ENCODE measurements at regions not wholly inside any gene's neighbourhood (a gene's known extent, or its start where the extent isn't known, plus 50 kb on each side); places are given as distances from the start of the nearest gene placed in this dataset.

DNA sequence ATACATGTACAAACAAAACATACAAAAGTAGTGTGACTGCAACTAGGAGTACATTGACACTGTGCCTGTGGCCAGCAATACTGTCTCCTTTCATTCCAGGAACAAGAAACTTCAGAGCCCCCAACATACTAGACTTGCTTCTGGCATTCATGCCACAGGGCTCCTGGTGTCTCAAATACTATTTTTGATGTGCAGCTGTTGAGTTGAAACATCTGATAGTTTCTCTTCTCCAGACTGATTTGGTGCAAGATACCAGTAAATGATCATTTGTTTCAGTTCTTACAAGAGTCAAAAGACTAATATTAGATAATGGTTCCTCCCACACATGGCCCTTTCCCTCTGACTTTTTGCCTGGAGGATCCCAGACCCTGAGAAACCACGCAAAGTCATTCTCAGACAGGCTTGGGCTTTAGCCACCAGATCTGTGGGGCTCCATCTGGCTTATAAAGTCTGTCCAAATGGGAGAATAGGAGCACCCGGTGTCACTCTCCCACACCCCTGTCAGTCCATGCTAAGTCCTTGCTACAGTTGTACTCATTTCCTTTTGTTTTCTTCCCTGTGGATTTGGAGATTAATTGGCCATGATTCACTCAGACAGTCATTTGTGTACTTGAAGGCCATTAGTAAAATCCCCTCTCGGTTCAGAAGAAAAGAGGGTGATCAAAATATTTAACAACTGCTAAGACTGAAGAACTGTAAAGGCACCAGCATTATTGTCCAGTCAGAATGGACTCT, 163.5 kb upstream of the RUNX1 start:
- DNase-seq (ENCODE audit: low read depth, low spot score), result no peak

DNA sequence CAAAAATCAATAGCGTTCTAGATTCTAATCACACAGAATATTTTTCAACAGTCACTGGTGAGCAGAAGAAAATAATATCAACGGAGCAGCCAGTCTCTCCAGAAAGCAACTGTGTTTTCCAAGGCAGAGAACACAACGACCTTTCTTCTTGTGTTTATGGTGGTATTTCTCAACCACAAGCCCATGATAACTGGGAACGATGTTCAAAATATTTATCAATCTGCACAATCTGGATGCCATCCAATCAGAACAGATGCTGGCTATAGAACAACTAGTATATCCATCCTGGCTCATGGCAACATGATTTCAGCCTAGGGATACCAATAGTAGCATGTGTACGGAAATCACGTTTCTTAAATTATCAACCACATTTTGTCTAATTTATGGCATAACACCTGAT, 162.7 kb upstream of the RUNX1 start:
- DNase-seq (ENCODE audit: low read depth, low spot score), result no peak

DNA sequence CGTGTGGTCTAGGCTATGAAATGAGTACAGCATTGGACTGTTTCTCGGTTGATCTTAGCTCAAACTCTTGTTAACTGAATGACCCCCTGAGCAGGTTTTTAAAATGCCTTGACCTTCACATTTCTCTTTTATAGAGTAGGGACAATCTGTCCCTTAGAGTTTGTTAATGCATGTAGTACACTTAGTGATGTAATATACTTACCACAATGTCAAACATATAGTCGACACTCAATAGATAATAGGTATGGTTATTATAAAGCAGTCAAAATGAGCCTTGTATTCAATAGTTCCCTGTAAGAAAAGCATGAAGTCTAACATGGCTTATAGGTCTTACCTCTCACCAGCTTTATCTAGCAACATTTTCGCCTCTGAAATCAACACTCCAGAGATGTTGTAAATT, 161.0 kb upstream of the RUNX1 start:
- DNase-seq (ENCODE audit: low read depth, low spot score), result no peak

DNA sequence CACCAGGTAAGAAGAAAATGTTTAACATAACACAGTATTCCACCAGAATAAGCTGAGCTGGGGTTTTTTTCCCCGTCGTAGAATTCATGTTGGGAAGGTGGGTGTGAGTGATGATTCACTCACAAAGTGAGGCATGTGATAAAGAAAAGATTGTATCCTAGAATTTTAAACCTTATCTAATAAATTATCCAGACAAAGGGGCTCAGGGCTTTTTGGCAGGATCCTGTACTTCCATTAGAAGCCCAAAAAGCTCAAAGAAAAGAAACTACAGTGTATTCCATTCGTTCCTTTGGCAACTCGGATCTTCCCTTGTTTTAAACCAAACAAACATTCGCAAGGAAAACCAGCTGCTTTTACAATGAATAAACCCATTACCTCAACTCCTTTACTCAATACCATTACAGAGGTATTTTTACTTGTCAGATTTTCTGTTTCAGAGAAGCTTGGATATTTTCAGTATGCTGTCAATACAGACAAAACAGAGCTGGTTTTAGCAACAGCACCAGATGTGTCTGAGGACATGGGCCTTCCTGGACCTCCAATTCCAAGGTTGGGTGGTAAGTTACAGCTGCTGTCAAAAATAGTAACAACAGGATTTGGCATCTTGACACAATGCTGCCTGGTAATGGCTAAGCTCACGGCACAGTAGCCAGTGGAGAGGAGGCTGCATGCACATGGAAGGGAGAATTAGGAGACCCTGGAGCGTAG, 159.9 kb upstream of the RUNX1 start:
- DNase-seq (ENCODE audit: low read depth, low spot score), result no peak

DNA sequence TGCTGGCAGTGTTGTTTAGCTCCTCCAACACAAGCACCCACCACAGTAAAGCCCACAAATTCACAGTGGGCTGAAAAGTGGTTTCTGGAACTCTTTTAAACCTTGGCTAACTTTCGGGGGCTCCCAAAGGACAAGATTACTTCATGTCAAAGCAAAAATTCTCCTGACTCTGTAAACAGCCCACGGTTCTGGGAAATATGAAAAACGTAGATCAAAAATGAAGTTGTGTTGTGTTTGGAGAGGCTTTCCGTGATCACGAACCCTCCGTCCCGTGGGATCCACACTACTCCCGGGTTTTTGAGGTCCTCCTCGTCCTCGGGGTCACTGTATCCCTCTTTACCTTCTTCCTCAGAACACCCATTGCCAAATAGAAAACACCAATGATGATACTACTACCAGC, 159.0 kb upstream of the RUNX1 start:
- no peak for DNase-seq (ENCODE audit: low read depth, low spot score)

DNA sequence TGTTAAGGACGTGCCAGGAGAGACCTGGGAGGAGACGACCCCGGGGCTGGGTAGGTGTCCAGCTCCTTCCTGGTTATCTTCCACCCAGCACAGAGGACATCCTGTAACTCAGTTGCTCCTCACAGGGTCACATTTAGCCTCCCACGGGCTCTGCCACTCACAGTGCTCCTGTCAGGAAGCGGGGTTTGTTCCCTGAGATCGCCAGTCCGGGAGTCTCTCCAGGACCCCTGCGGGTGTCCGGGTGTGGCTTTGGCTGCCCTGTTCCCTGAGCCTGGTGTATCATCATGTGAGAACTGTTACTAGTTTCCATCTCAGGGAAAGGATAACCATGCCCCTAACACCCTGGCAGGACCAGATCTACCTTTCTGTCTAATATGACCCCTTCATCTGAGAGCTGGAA, 158.2 kb upstream of the RUNX1 start:
- DNase-seq (ENCODE audit: low read depth, low spot score), result no peak

DNA sequence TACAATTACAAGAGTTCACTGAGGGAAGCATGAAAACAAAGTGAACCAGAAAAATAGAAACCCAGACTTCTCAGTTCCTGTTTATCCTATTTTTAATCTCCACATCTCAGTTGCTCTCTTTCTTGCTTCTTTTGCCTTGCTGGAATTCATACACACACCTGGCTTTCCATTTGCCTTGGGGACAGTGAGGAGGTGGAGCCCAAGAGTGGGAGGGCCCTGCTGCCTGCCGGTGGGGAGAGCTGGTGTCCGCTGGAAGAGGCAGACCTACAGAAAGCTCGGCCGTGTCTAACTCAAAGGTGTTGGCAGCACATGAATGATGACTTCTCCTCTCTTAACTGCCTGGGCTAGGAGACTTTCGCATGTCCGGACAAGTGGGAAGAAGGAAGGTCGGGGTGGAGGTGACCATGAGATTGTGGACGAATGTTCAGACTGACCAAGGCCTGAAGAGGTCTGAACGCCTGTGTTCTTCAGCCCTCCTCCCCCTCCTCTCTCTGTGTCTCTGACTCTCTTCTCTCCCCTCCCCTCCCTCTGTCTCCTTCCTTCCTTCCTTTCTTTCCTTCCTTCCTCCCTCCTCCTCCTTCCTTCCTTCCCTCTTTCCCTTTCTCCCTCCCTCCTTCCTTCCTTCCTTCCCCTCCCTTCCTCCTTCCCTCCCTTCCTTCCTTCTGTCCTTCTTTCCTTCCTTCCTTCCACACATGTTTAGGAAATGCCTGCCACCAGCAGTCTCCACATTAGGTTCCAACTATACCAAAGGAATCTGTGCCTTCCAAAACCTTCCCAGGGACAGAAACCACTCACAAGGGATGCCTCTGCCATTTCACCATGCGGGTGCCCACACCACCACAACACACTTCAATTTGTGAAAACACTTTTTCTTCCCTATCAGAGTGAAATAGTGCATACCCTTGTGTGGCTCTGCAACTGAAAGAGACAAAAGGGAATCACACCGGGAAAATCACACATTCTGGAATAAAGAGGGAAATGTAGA, 157.3 kb upstream of the RUNX1 start:
- no peak for DNase-seq (ENCODE audit: low read depth, low spot score)

DNA sequence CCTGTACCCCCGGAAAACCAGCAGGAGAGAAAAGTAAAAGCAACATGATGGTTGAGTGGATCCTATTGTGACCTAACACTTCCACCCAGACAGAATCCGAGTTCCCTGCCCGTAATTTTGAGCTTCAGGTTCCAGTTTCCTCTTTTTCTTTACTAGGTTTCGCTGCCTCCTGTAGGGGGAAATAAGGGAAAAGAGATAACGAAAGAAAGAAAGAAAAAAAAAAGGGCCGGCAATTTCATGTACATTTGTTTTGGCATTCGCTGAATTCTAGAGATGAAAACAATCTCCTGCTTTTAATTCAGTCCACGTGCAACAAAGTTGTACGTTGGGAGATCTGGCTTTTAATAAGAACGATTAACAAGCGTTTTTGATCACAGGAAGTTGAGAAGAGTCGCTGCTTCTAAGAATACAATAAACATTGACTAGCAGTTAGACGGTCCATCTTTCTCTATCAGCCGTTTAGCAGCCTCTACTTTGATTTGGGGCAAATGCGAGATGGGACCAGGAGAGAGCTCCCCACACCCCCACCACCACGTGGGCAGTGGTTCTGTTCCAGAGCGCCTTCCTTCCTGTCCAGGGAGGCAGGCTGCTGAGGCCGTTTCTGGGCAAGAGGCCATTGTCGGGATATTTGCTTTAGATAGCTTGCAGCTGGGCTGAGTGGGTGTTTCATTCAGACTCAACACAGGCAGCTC, 155.9 kb upstream of the RUNX1 start:
- DNase-seq (ENCODE audit: low read depth, low spot score), result peak; percentile 81

DNA sequence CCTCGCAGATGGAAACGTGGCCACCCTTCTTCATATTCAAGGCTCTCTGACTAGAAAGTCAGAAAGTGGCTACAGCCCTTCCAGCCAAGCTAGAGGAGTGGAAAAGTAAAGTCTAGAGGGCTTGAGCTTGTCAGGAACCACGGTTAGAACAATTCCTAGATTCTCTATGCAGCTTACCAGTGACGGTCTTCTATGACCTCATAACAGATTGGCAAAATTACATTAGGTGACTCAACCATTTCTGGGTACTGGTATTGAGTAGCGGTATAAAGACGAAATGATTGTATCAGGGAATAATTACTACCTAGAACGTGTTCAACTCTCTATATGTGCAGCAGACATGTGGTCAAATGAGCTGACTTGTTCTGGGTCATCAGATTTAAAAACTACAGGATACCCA, 155.0 kb upstream of the RUNX1 start:
- no peak for DNase-seq (ENCODE audit: low read depth, low spot score)

DNA sequence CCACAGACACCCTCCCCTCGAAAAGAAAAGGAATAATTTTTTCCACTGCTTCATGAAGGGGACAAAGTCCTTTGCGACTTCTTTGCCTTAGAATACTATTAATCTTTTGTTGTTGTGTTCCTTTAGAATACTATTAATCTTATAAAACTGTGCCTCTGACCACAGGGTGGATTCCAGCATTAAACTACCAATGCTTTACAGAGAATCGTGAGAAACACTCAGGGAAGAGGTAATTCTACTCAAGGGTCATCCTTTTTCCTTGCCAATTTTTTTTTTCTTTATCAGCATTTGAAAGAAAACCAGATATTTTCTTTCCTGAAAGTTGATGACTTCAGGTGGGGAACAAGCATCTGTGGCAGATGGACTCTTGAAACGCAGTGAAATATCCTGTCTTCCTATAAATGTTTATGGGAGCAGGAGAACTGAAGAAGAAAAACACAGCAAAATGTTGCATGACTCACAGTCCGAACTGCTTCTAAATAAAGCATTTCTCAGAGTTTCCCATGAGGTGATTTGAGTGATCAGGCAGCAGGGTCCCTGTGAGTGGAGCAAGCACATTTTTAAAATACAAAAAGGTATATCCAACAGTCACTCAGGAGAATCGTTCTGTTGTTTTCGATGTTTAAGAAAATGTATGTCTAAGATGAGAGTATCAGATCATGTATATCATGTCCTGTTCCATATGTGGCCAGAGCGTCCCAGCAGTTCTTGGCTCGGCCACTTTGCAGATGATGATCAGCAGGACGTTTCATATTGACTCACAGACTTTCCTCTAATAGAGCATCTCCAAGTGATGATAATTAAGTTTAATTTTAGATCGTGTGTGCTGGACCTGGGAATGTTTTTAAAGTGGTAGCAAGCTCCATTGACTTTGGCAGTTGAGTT, 154.2 kb upstream of the RUNX1 start:
- DNase-seq (ENCODE audit: low read depth, low spot score), result peak; percentile 47

DNA sequence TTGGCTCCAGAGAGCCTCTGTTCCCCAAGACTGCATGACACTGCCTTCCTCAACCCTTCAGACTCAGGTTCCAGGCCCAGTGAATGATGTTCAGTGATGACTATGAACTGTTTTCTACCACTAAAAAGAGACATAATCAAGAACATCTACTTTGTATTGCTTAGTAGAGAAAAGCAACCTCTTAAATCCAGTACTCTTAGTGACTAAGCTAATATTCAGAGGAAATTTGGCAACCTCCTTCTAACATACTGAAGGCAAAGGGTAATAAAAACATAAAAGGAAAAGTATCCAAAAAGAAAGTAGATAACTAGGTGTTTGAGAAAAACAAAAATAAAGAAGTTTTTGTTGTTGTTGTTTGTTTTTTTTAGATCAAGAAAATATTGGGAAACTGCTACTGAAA, 153.3 kb upstream of the RUNX1 start:
- DNase-seq (ENCODE audit: low read depth, low spot score), result no peak

DNA sequence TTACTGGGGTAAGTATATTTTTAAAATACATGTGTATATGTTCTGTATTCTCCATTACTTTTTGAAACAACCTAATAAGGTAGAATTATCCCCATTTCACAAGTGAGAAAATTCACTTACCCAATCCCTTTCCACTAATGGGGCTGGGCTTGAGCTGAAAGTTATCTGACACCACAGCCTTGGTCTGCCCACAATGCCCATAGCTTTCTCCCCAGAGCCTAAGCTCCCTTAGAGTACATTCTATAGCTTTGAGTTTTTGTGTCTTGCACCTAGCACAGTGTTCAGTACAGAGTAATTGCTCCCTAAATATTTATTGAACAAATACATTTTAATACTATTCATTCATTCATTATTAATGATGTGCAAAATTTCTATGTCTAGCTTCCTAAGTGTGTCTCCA, 152.7 kb upstream of the RUNX1 start:
- DNase-seq (ENCODE audit: low read depth, low spot score), result no peak

DNA sequence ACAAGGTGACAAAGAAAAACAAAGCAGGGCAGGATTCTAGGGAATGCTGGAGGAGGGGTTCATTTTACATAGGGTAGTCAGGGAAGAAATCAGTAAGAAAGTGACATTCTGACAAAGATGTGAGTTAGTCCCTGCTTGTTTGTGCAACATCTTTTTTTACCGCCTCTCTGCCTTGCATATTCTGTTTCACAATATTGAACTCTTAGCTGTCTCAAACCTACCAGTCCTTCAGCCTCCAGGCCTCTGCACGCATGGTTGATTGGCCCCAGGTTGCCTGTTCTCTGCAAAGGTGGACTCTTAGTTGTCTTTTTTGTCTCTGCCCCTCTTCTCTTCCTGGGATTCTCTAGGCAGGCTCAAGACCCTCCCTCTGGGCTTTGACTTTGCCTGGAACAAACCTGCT, 152.2 kb upstream of the RUNX1 start:
- DNase-seq (ENCODE audit: low read depth, low spot score), result no peak

DNA sequence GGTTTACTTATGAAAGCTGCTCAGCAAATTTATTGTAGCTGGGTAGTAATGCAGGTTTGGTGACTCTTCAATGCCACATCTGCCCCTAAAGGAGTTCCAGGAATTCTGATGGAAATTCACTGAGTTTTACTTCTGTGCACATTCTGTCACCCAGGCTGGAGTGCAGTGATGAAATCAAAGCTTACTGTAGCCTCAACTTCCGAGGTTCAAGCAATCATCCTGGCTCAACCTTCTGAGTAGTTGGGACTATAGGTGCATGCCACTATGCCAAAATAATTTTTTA, 150.6 kb upstream of the RUNX1 start:
- no peak for DNase-seq (ENCODE audit: low read depth, low spot score)

DNA sequence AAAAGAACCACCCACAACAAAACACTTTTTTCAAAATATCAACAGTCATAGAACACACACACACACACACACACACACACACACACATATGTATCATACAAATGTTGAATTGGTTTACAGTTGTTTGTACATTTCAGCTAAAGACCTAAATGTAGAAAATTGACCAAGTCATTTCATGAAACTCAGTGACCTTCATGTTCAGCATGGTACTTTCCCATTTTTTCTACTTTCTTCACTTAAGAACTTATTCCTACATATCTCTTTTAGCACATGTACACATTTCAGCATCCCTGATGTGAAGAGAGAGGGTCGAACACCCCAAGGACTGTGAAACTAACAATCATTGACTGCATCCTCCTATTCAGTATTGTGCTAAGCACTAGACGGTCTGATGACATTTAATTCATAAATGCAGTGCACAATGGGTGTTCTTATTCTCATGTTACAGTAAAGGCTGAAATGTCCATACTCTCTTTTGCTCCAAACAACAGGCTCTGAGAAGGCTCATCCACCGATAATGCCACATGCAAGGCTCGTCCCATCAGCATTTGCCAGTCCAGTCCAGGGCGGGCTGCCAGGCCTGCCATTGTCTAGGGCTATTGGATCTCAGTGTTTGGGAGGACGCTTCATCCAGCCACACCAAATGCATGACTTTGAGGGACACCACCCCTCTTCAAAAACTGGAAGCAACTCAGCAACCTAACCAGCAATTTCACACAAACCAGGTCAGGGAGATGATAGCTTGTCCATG, 150.1 kb upstream of the RUNX1 start:
- DNase-seq (ENCODE audit: low read depth, low spot score), result no peak

DNA sequence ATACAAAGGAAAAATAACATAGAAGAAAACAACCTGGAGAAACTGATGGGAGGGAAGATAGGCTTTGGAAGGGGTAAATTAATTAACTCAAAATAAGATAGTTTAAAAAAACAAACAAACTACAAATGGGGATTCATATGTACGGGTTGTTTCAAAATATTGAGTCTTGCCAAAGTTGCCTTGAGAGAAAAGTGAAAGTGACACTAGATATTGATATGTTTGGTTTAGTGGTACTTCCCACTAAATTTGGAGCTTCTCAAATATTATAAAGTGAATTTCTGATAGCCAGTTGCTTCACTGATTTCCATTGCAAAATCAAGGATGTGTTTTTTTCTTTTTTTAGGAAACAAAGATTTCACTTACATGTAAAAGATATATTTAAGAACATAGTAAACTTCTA, 149.5 kb upstream of the RUNX1 start:
- DNase-seq (ENCODE audit: low read depth, low spot score), result no peak

DNA sequence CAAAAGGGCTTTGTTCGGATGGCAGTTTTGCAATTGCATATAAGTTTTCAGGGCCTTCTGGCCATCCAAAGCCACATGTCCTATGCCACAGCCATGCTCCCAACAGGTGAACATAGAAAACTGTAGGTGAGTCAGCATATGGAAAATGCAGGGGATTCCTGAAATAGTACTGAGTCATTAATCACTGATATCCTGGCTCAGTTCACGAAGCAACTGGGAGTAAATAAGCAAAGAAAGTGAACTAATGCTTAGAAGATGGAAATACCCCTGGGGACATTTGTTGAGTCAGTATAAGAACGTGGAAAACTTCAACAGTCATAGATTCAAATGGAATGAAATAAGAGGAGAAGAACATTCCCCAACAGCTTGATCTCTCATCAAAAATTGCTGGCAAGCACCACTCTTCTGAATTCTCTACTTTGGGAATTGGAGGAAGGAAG, 148.9 kb upstream of the RUNX1 start:
- peak; percentile 44 for DNase-seq (ENCODE audit: low read depth, low spot score)

DNA sequence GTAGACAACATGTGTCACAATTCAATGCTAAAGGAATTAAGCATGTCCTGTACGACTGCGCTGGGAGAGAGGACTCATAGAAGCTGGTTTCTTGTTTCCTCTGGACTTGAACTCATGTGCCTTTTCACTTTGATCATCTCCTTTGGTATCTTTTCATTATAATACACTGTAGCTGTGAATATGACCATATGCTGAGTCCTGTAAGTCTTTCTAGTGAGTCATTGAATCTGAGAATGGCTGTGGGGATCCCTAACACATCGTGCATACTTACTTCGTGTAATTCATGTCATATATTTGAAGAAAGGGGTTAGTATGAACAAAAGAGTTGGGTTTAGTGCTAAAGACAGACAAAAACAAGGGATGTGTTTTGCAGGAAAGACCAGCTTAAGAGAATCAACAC, 148.1 kb upstream of the RUNX1 start:
- no peak for DNase-seq (ENCODE audit: low read depth, low spot score)

DNA sequence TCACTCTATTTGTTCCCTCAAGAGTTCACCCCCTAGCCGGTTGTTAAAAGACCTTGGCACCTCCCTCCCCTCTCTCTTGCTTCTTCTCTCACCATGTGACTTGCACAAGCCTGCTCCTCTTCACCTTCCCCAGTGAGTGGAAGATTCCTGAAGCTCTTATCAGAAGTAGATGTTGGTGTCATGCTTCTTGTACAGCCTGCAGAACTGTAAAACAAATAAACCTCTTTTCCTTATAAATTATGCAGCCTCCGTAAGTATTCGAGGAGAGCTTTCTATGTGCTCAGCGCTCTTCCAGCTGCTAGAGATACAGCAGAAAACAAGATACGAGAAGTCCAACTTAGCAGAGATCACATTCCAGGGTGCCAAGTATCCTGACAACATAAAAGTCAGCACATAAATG, 147.0 kb upstream of the RUNX1 start:
- no peak for DNase-seq (ENCODE audit: low read depth, low spot score)

DNA sequence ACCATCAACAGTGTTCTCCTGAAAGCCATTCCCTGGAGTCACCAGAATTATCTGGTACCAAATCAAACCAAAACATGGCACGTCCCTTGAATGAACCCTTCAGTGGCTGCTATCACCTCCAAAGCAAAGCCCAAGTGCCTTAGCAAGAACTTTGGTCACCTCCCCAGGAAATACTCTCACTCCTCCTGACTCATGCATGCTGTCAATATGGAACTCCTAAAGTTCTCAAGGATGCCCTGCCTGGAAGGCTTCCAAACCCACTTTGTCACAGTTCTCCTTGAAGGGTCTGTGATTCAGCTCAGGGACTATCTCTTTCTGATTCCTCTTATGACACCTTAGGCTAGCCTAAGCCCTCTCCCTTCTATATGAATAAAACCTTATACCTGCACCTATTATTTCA, 146.1 kb upstream of the RUNX1 start:
- no peak for DNase-seq (ENCODE audit: low read depth, low spot score)

Measured in pulmonary artery endothelial cell (primary cell).